Epithelial cell of proximal tubule (primary cell): ENCODE measurements at regions not wholly inside any gene's neighbourhood (a gene's known extent, or its start where the extent isn't known, plus 50 kb on each side); places are given as distances from the start of the nearest gene placed in this dataset.

Experiments
- DNase-seq: peaks from one replicate; pipeline ENCODE4 v3.0.0-alpha.2; 2011; ENCODE audit warnings: low read depth
- H3K4me3 ChIP-seq: 2 replicates; pipeline ENCODE4 v1.5.1; 2011; ENCODE audit warnings: low read depth, mild to moderate bottlenecking, low read length
- CTCF ChIP-seq: conservative IDR thresholded peaks from 2 replicates; pipeline ENCODE4 v1.5.1; 2012; ENCODE audit warnings: low read depth, mild to moderate bottlenecking, low read length

- H3K4me3 ChIP-seq: no peak overlapping the region
- DNase-seq: no peak
- TF ChIP-seq CTCF: no peak
Measured at GRCh38 chr15:95758851-95759250, 571.6 kb upstream of the NR2F2 start.

GRCh38 chr15:95760508-95760907 is 570.0 kb upstream of the NR2F2 start:
- H3K4me3 ChIP-seq: no peak overlapping the region
- peak; percentile 43 for TF ChIP-seq CTCF
- no peak for DNase-seq

- no peak for DNase-seq
- TF ChIP-seq CTCF: no peak
- no peak overlapping the region for H3K4me3 ChIP-seq
Measured at GRCh38 chr15:95761501-95762165, 568.9 kb upstream of the NR2F2 start.

- no peak for DNase-seq
- no peak overlapping the region for H3K4me3 ChIP-seq
- TF ChIP-seq CTCF: no peak
Measured at GRCh38 chr15:95763426-95763825, 567.1 kb upstream of the NR2F2 start.

- DNase-seq: no peak
- no peak for TF ChIP-seq CTCF
- no peak overlapping the region for H3K4me3 ChIP-seq
Measured at GRCh38 chr15:95765161-95765560, 565.3 kb upstream of the NR2F2 start.

- H3K4me3 ChIP-seq: no peak overlapping the region
- TF ChIP-seq CTCF: no peak
- DNase-seq: peak; percentile 90
Measured at GRCh38 chr15:95770196-95770595, 560.3 kb upstream of the NR2F2 start.

- H3K4me3 ChIP-seq: no peak overlapping the region
- no peak for DNase-seq
- TF ChIP-seq CTCF: no peak
Measured at GRCh38 chr15:95772982-95773381, 557.5 kb upstream of the NR2F2 start.
